PC-9 (cell line): ENCODE measurements at regions not wholly inside any gene's neighbourhood (a gene's known extent, or its start where the extent isn't known, plus 50 kb on each side); places are given as distances from the start of the nearest gene placed in this dataset.

Experiments used
- BruUV-seq: library from RNA; stranded (reverse); fragments of 400-500 nt; replicated peaks from 2 replicates; lab custom pipeline; 2021; lab: Mats Ljungman, UMichigan
- CTCF ChIA-PET: fragments of 300-600 bp; sonication (Branson Sonifier 250); formaldehyde crosslinking; loops from one replicate; lab custom pipeline; 2022; ENCODE audit warnings: antibody characterized with exemption; lab: Charles Lee
- POLR2A ChIA-PET: fragments of 300-600 bp; sonication (Branson Sonifier 250); formaldehyde crosslinking; loops from one replicate; lab custom pipeline; 2022; ENCODE audit warnings: antibody characterized with exemption; ENCODE audit not compliant: unreplicated experiment; lab: Charles Lee
- DNase-seq, 2 experiments: peaks; one replicate each; pipeline versions ENCODE4 v3.0.0 to v3.0.0-alpha.2; 2015 to 2022; ENCODE audit warnings: mixed read lengths in 1 of 2
- H2AFZ ChIP-seq: fragments of 200-600 bp; sonication (generic); 2 replicates; pipeline ENCODE4 v1.8.1; 2017; ENCODE audit warnings: antibody characterized with exemption
- H3F3A ChIP-seq: fragments of 200-600 bp; sonication (generic); 2 replicates; pipeline ENCODE4 v1.8.1; 2017; ENCODE audit warnings: antibody characterized with exemption, mild to moderate bottlenecking, low read depth; ENCODE audit not compliant: insufficient read depth
- H3K27ac ChIP-seq: fragments of 200-600 bp; sonication (generic); 2 replicates; pipeline ENCODE4 v1.6.1; 2016; ENCODE audit warnings: mixed run types
- H3K27me3 ChIP-seq: fragments of 200-600 bp; sonication (generic); 2 replicates; pipeline ENCODE4 v1.6.1; 2016; ENCODE audit warnings: low read depth, mixed run types; ENCODE audit not compliant: insufficient read depth
- H3K36me3 ChIP-seq: fragments of 200-600 bp; sonication (generic); 2 replicates; pipeline ENCODE4 v1.6.1; 2016; ENCODE audit warnings: low read depth, mixed run types
- H3K4me1 ChIP-seq: fragments of 200-600 bp; sonication (generic); replicated peaks from 2 replicates; pipeline ENCODE4 v1.6.1; 2016; ENCODE audit warnings: mixed run types; ENCODE audit not compliant: insufficient read depth
- H3K4me2 ChIP-seq: fragments of 200-600 bp; sonication (generic); 2 replicates; pipeline ENCODE4 v1.6.1; 2017; ENCODE audit warnings: mixed run types
- H3K4me3 ChIP-seq: fragments of 200-600 bp; sonication (generic); 2 replicates; pipeline ENCODE4 v1.6.1; 2016; ENCODE audit warnings: mixed run types
- H3K79me2 ChIP-seq: fragments of 200-600 bp; sonication (generic); 2 replicates; pipeline ENCODE4 v1.6.1; 2017; ENCODE audit warnings: low read depth, mixed run types
- H3K9me2 ChIP-seq: fragments of 200-600 bp; sonication (generic); 2 replicates; pipeline ENCODE4 v1.8.1; 2017; ENCODE audit warnings: mild to moderate bottlenecking; ENCODE audit not compliant: insufficient read depth
- H3K9me3 ChIP-seq: fragments of 200-600 bp; sonication (generic); 2 replicates; pipeline ENCODE4 v1.8.1; 2016; ENCODE audit warnings: low read depth; ENCODE audit not compliant: insufficient read depth
- H4K20me1 ChIP-seq: fragments of 200-600 bp; sonication (generic); 2 replicates; pipeline ENCODE4 v1.8.1; 2017; ENCODE audit not compliant: insufficient read depth
- EZH2 ChIP-seq: fragments of 200-600 bp; sonication (generic); IDR thresholded peaks from 2 replicates; pipeline ENCODE4 v1.8.0; 2017; ENCODE audit warnings: antibody characterized with exemption, low read depth
- intact Hi-C: fragments of 100-400 bp; cut with micrococcal nuclease; formaldehyde crosslinking; loops from one replicate; pipeline ENCODE4 v1.10.0; 2022; ENCODE audit not compliant: unreplicated experiment
- TF ChIP-seq, protein P1 (sequence below): fragments of 200-600 bp; sonication (generic); conservative IDR thresholded peaks from 2 replicates; pipeline ENCODE4 v1.6.1; 2017; ENCODE audit warnings: mixed run types, antibody characterized with exemption, mild to moderate bottlenecking, moderate library complexity

DNA sequence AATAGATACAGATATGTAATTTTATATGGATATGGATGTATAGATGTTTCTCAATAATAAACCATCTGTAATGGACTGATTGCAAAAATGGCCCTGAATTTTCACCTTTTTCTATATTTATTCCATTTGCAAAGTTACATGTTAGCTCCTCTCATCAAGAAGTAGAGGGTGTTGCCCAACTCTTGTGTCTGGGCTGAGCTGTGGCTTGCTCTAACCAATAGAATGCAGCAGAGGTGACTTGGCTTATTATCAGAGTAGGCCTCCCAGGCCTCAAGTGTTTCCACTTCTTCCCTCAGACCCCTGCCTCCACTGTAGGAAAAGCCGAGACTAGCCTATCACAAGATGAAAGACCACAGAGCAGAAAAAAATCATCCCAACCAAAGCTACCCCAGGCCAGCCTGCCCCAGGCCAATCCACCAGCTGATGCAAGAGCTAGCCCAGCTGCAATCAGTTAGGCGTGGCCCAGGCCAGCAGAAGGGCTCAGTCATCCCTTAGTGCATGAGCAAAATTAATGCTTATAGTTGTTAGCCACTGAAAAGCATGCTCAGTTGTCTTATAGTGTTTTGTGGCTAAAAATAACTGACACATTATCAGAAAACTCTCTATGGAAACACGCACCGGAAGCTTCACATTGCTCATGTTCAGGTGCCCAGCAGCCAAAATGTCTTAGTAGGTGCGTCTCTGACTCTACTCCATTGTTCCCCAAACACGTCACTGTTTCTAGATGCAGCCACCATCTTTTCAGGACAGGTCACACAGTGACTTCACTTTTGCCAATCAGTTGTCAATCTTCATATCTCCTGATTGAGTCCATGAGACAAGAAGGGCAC is 464.0 kb downstream of the FBXO15 start:
- no peaks in the 10 kb centered on the region for H3K36me3 ChIP-seq
- peaks cover 6% of the 10 kb centered on the region; the same call in 1 of the 2 replicates for H3K9me3 ChIP-seq
- no peaks in the 10 kb centered on the region for H3K9me2 ChIP-seq
- no peaks in the 10 kb centered on the region for H3K27me3 ChIP-seq
- no peak overlapping the region for H3K4me3 ChIP-seq
- no peak overlapping the region for H3K27ac ChIP-seq
- TF ChIP-seq, protein P1, sequence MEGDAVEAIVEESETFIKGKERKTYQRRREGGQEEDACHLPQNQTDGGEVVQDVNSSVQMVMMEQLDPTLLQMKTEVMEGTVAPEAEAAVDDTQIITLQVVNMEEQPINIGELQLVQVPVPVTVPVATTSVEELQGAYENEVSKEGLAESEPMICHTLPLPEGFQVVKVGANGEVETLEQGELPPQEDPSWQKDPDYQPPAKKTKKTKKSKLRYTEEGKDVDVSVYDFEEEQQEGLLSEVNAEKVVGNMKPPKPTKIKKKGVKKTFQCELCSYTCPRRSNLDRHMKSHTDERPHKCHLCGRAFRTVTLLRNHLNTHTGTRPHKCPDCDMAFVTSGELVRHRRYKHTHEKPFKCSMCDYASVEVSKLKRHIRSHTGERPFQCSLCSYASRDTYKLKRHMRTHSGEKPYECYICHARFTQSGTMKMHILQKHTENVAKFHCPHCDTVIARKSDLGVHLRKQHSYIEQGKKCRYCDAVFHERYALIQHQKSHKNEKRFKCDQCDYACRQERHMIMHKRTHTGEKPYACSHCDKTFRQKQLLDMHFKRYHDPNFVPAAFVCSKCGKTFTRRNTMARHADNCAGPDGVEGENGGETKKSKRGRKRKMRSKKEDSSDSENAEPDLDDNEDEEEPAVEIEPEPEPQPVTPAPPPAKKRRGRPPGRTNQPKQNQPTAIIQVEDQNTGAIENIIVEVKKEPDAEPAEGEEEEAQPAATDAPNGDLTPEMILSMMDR = no peak
- TF ChIP-seq EZH2 = no peak
- H3K4me2 ChIP-seq = no peak overlapping the region
- no TSS peak for BruUV-seq
- no peak overlapping the region for H2AFZ ChIP-seq
- no peak for DNase-seq
- ChIA-PET POLR2A (no interaction called here), CTCF (no interaction called here)
- no peaks in the 10 kb centered on the region for H4K20me1 ChIP-seq
- no peaks in the 10 kb centered on the region for H3F3A ChIP-seq
- intact Hi-C loops = loop anchor here (10.0 kb wide), 1 partner anchor 161 kb away; no protein-coding TSS in a partner anchor
- peaks cover 21% of the 10 kb centered on the region for H3K4me1 ChIP-seq
- H3K79me2 ChIP-seq = no peaks in the 10 kb centered on the region

DNA sequence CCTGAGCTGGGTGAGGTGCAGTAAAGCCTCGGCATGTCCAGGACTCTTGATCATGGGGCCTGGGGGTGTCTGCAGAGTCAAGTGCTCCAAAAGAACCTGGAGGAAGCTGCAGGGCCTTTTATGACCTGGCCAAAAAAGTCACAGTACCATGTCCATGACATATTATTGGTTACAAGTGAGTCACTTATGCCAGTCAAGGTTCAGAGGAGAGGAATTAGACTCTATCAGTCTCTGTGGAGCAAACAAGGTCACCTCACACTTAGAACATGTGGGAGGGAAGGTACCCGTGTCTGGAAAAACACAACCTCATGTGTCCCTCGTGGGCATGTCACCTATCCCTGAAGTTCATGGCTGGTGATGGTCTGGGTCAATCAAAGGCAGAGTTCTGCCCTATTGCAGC is 465.7 kb downstream of the FBXO15 start:
- no peaks in the 10 kb centered on the region for H3K27me3 ChIP-seq
- no peak overlapping the region for H3K4me3 ChIP-seq
- no peak overlapping the region for H3K4me2 ChIP-seq
- CTCF ChIA-PET = no interaction called here
- peaks cover 6% of the 10 kb centered on the region; the same call in 1 of the 2 replicates for H3K9me3 ChIP-seq
- peaks cover 21% of the 10 kb centered on the region for H3K4me1 ChIP-seq
- H3K79me2 ChIP-seq = no peaks in the 10 kb centered on the region
- intact Hi-C loops = loop anchor here (10.0 kb wide), 1 partner anchor 163 kb away; no protein-coding TSS in a partner anchor
- peaks cover 4% of the 10 kb centered on the region; the same call in 1 of the 2 replicates for H3K9me2 ChIP-seq
- no peak for DNase-seq
- TF ChIP-seq EZH2 = no peak
- TF ChIP-seq, protein P1 = no peak
- no peaks in the 10 kb centered on the region for H3F3A ChIP-seq
- POLR2A ChIA-PET = no interaction called here
- H3K36me3 ChIP-seq = no peaks in the 10 kb centered on the region
- no peak overlapping the region for H3K27ac ChIP-seq
- no peaks in the 10 kb centered on the region for H4K20me1 ChIP-seq
- H2AFZ ChIP-seq = no peak overlapping the region
- no TSS peak for BruUV-seq

DNA sequence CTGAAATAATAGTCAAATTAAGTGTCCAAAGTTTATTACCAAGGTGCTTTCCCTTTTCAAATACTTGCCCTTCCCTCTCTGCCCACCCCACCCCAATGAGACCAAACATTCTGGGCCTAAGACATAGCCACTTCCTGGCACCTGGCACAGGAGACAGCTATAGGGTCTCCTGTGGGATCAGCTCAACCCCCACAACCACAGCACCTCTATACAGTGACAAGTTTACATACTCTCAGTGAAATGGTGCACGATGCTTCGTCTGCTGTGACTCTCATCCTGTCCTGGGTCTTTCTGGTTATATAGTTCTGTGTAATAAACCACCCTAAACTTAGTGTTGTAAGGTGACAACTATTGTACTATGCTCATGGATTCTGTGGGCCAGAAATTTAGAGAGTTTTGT is 466.2 kb downstream of the FBXO15 start:
- Histone ChIP-seq H3K4me3 (no peak overlapping the region), H3K4me1 (peaks cover 21% of the 10 kb centered on the region), H3F3A (no peaks in the 10 kb centered on the region), H3K79me2 (no peaks in the 10 kb centered on the region), H3K27me3 (no peaks in the 10 kb centered on the region), H4K20me1 (no peaks in the 10 kb centered on the region), H3K9me3 (peaks cover 6% of the 10 kb centered on the region; the same call in 1 of the 2 replicates), H3K9me2 (peaks cover 4% of the 10 kb centered on the region; the same call in 1 of the 2 replicates), H3K4me2 (no peak overlapping the region), H3K27ac (no peak overlapping the region), H3K36me3 (no peaks in the 10 kb centered on the region), H2AFZ (no peak overlapping the region)
- no TSS peak for BruUV-seq
- DNase-seq = no peak
- intact Hi-C loops = loop anchor here (10.0 kb wide), 1 partner anchor 163 kb away; no protein-coding TSS in a partner anchor
- ChIA-PET CTCF (no interaction called here), POLR2A (no interaction called here)
- TF ChIP-seq EZH2 = no peak
- TF ChIP-seq, protein P1 = no peak
